GM12891 (cell line): ENCODE measurements at regions not wholly inside any gene's neighbourhood (a gene's known extent, or its start where the extent isn't known, plus 50 kb on each side); places are given as distances from the start of the nearest gene placed in this dataset.

Experiments
- DNase-seq: peaks from one replicate; pipeline ENCODE4 v3.0.0; 2011; ENCODE audit warnings: low spot score; ENCODE audit not compliant: insufficient read length
- FAIRE-seq: peaks from 2 replicates; lab custom pipeline; 2011; peaks lifted over from hg19 to GRCh38; lab: Jason Lieb, UNC
- PAX5 ChIP-seq: IDR thresholded peaks from 2 replicates; pipeline ENCODE4 v1.6.1; 2011; ENCODE audit warnings: low read length, moderate library complexity, mild to moderate bottlenecking; ENCODE audit not compliant: insufficient read depth, severe bottlenecking
- POLR2A ChIP-seq: IDR thresholded peaks from 2 replicates; pipeline ENCODE4 v1.6.1; 2011; ENCODE audit warnings: low read depth, low read length, control low read depth
- POLR2AphosphoS5 ChIP-seq: IDR thresholded peaks from 2 replicates; pipeline ENCODE4 v1.6.1; 2011; ENCODE audit warnings: low read depth, low read length, control low read depth
- POU2F2 ChIP-seq: IDR thresholded peaks from 2 replicates; pipeline ENCODE4 v1.6.1; 2011; ENCODE audit warnings: low read depth, mild to moderate bottlenecking, control low read depth, low read length, moderate library complexity
- SPI1 ChIP-seq: IDR thresholded peaks from 2 replicates; pipeline ENCODE4 v1.6.1; 2011; ENCODE audit warnings: low read depth, low read length, control low read depth
- TAF1 ChIP-seq: IDR thresholded peaks from 2 replicates; pipeline ENCODE4 v1.6.1; 2011; ENCODE audit warnings: low read depth, low read length, control low read depth

GRCh38 chr16:5450409-5451104 lies 353.0 kb upstream of the EEF2KMT start:
- FAIRE-seq (no peak), DNase-seq (no peak)
- TF ChIP-seq PAX5: no peak
- TF ChIP-seq POLR2AphosphoS5: no peak
- TF ChIP-seq TAF1: no peak
- TF ChIP-seq POU2F2: no peak
- TF ChIP-seq POLR2A: no peak
- TF ChIP-seq SPI1: no peak

GRCh38 chr16:5449901-5450300 lies 352.3 kb upstream of the EEF2KMT start:
- TF ChIP-seq SPI1 (no peak), PAX5 (no peak), POLR2A (no peak), TAF1 (no peak), POLR2AphosphoS5 (no peak), POU2F2 (no peak)
- DNase-seq: no peak
- FAIRE-seq: no peak

- TF ChIP-seq POLR2A: no peak
- TF ChIP-seq PAX5: no peak
- no peak for TF ChIP-seq TAF1
- TF ChIP-seq POU2F2: no peak
- no peak for TF ChIP-seq SPI1
- TF ChIP-seq POLR2AphosphoS5: no peak
- DNase-seq (no peak), FAIRE-seq (no peak)
Observed at GRCh38 chr16:5448798-5449197, 351.2 kb upstream of the EEF2KMT start.

GRCh38 chr16:5447734-5448133 lies 350.1 kb upstream of the EEF2KMT start:
- no peak for TF ChIP-seq POLR2AphosphoS5
- no peak for TF ChIP-seq POU2F2
- no peak for TF ChIP-seq TAF1
- TF ChIP-seq PAX5: no peak
- no peak for TF ChIP-seq POLR2A
- DNase-seq: no peak
- no peak for FAIRE-seq

- FAIRE-seq (no peak), DNase-seq (no peak)
- no peak for TF ChIP-seq SPI1
- TF ChIP-seq POU2F2: no peak
- TF ChIP-seq POLR2AphosphoS5: no peak
- no peak for TF ChIP-seq POLR2A
- no peak for TF ChIP-seq TAF1
- no peak for TF ChIP-seq PAX5
Observed at GRCh38 chr16:5446623-5447240, 349.1 kb upstream of the EEF2KMT start.

- DNase-seq: no peak
- FAIRE-seq: no peak
- TF ChIP-seq POLR2AphosphoS5 (no peak), TAF1 (no peak), SPI1 (no peak), POU2F2 (no peak), POLR2A (no peak), PAX5 (no peak)
Observed at GRCh38 chr16:5444189-5444588, 346.6 kb upstream of the EEF2KMT start.

- DNase-seq (no peak), FAIRE-seq (no peak)
- TF ChIP-seq TAF1 (no peak), POLR2A (no peak), PAX5 (no peak), POLR2AphosphoS5 (no peak), POU2F2 (no peak), SPI1 (no peak)
Observed at GRCh38 chr16:5442986-5443385, 345.4 kb upstream of the EEF2KMT start.

GRCh38 chr16:5442054-5442453 lies 344.5 kb upstream of the EEF2KMT start:
- TF ChIP-seq PAX5: no peak
- no peak for TF ChIP-seq TAF1
- TF ChIP-seq POLR2A: no peak
- TF ChIP-seq SPI1: no peak
- TF ChIP-seq POLR2AphosphoS5: no peak
- no peak for TF ChIP-seq POU2F2
- FAIRE-seq (no peak), DNase-seq (no peak)

GRCh38 chr16:5438591-5438990 lies 341.0 kb upstream of the EEF2KMT start:
- DNase-seq: no peak
- no peak for TF ChIP-seq TAF1
- TF ChIP-seq SPI1: no peak
- TF ChIP-seq POLR2AphosphoS5: no peak
- TF ChIP-seq PAX5: no peak
- no peak for TF ChIP-seq POLR2A
- TF ChIP-seq POU2F2: no peak
- no peak for FAIRE-seq
